RCC 7860 (cell line): ENCODE measurements at regions not wholly inside any gene's neighbourhood (a gene's known extent, or its start where the extent isn't known, plus 50 kb on each side); places are given as distances from the start of the nearest gene placed in this dataset.
"Not testable (repeated sequence)": the region's sequence is repeated elsewhere in the genome, so short reads cannot be mapped to it uniquely, and the experiment has no call there.

Source experiments
- DNase-seq: peaks from one replicate; pipeline ENCODE4 v3.0.0-alpha.2; 2015; ENCODE audit warnings: low spot score
- FAIRE-seq: peaks from 2 replicates; lab custom pipeline; 2012; peaks lifted over from hg19 to GRCh38; lab: Jason Lieb, UNC

DNA sequence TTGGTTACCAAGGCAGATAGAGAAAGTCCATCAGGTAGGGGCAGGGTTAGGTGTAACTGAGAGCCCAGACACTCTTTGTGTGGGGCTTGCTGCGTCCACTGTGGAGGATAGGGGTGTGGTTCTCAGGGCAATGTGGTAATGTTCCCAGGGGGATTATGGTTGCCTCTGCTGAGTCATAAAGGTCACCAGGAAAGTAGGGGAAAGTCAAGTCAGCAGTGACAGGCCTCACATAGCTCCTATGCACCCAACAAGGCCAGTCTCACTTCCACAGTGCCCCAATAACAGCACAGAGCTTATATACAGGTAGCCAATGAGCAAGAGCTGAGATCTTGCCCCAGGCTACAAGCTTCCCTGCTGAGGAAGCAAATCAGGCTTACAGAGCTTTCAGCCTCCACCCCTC is 1438.0 kb upstream of the ZEB2 start:
- FAIRE-seq = no peak
- DNase-seq = no peak

GRCh38 chr2:145939949-145940348 is 1420.0 kb upstream of the ZEB2 start:
- no peak for DNase-seq
- no peak for FAIRE-seq

DNA sequence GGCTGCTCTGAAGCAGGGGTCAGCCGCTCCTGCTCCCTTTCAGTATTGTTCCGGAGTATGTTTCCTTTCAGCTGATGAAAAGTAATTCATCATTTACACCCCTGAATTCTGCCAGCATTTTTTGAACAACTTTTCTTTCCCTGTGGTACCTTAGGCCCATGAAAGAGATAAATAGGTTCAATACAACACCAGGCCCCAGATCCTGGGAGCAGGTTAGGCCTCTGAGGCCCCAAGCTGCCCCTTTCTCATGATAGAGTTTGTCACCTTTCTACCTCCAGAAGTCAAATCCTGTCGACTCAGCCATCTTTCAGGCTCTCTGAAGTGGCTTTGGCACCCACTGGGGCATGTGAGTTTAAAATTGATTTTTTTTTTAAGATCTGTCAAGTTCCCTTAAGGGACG is 1415.1 kb upstream of the ZEB2 start:
- DNase-seq (no peak), FAIRE-seq (no peak)

GRCh38 chr2:145931781-145932395 is 1412.0 kb upstream of the ZEB2 start:
- DNase-seq (no peak), FAIRE-seq (no peak)

- no peak for DNase-seq
- FAIRE-seq = no peak
These were observed 1410.4 kb upstream of the ZEB2 start for GRCh38 chr2:145930318-145930717.

DNA sequence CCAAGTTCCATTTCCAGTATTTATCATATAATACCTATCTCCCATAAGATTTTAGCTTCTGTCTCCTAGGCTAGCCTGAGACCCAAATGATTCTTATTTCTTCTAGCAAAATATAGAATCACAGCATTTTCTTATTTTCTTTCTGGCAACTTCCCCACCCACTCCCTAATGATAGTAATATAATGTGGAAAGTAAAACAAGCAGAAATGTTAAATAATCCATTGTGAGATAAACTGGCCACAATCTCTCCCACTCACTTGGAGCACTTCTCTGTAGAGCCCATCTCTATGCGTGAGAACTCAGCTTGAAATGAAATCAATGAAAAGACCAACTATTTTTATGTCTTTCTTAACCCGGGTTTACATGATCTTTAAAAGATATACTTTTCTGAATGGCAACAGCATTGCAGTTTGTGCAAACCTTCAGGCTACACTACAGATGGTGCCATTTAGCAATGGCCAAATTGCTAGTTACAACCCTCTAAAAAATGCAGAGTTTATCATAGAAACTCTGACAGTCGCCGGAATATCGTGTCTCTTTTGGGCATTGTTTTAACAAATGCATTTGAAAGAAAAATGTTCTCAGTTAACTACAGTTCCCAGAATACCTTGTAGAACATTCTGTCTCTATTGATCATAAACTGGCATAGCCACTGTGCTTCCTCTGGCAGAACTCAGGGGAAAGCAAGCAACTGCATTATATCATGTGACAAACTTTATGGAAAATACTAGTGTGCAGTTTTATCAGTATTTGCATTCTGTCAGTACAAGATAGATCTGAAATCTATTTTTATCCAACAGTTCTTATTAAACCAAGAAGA is 1407.4 kb upstream of the ZEB2 start:
- FAIRE-seq = no peak
- no peak for DNase-seq

GRCh38 chr2:145925591-145925990 is 1405.7 kb upstream of the ZEB2 start:
- FAIRE-seq (no peak), DNase-seq (no peak)

DNA sequence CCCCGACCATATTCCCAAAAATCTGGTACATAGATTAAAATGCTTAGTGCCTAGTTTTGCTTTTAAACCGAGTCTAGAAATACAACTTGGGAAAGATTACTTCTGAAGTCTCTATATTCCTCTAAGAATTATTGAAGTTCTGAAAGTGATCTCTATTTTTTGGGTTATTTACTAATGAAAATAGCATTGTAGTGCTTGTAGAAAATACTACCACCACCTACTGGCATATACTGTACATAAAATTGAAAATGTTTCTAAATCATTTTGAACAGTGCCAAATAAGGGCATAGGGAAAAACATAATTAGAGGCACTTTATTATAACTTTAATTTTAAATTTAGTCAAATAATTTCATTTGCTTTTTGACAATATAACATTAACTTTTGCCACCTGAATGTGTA is 1399.6 kb upstream of the ZEB2 start:
- no peak for DNase-seq
- FAIRE-seq = no peak

DNA sequence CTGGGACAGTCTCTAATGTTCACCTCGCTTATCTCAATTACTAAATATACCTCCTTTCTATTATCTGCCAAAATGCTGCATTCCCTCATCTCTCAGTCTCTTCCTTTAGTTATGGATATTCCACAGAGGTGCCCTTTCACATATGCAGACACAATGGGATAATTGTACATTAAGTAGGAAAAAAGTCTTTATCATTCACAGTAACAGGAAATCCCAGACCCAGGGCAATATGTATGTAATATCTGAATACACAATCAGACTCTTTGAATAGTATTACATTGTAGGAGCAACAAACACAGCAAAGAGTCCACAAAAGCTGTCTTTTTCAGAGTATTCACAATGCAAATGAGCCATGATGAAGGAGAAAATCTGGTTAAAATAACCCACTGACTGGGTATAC is 1399.0 kb upstream of the ZEB2 start:
- DNase-seq (no peak), FAIRE-seq (no peak)

GRCh38 chr2:145916799-145917198 is 1396.9 kb upstream of the ZEB2 start:
- FAIRE-seq (no peak), DNase-seq (no peak)

DNA sequence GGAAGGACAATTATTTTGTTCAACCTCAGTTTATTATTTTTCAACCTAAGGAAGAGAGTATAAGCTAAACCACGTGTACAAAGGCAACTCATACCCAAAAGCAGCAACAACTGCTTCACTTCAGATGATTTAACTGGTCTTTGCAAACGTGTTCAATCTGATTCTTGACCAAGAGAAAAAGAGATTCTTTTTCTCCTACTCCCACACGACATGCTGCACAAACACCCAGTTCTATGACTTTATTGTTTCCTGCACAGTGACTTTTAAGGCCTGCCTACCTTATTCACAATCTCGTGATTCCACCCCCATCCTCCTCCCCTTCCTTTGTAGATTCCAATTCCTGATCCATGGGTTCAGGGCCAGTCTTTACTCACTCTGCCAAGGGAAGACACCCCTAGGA is 1394.8 kb upstream of the ZEB2 start:
- no peak for FAIRE-seq

DNA sequence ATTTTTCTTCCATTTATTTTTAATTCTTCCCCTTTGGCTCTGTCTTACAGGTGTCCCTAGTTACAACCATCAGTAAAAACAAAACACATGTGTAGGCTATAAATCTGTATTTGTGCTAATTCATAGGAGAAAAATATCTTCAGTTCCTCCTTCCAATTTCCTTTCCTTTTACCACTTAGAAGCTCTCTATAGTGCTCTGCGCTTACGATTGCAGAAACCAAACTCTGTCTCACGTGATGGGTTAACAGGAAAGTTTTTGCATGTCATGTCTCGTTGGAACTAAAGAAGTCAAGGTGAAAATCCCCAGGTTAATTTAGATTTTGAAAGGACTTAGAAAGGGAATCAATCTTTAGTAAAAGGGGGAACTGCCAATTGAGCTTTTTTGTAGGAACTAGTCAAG is 1390.5 kb upstream of the ZEB2 start:
- FAIRE-seq = no peak
- DNase-seq = no peak

More for the DNA sequence above, 1394.8 kb upstream of the ZEB2 start:
- no peak for DNase-seq

DNA sequence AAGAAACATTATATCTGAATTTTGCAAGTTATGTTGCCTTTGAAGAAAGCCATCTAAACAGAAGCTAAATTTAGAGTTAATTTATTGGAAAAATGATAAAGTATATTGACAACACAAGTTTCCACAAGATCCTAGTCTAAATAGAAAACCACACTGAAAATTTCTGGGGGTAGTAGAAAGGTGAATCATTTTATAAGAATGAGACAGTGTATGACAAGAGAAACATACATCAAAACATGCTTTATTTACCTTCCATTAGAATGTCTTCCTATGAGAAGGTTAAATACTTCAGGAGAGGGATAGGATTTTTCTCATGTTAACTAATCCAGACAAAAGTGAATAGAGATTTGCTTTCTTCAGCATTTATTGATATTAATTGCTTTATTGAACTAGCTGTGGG is 1389.8 kb upstream of the ZEB2 start:
- DNase-seq (no peak), FAIRE-seq (no peak)

DNA sequence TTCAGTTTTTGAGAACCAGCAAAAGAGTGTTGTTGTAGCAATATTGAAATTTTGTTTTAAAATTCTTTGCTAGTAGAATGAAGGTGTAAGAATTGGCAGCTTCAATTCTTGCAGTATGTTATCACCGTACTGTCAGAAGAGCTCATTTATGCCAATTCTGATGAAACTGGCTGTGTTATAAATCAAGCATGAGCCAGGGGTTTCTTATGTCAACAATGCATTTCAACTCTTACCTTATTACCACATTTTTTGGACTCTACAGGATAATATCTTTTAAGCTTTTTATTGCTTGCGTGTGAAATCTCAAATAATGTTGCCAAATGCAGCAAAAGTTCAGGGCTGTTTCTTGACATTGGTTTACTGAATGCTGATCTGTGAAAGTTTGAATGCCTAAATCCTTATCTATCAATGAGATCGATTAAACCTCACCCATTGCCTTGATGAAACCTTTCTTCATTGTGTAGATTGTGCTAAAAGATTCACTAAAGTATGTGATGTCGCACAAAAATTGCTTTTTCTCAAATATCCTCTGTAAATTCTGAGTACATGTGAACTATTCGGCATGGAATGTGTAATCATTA is 1389.3 kb upstream of the ZEB2 start:
- FAIRE-seq (no peak), DNase-seq (no peak)

DNA sequence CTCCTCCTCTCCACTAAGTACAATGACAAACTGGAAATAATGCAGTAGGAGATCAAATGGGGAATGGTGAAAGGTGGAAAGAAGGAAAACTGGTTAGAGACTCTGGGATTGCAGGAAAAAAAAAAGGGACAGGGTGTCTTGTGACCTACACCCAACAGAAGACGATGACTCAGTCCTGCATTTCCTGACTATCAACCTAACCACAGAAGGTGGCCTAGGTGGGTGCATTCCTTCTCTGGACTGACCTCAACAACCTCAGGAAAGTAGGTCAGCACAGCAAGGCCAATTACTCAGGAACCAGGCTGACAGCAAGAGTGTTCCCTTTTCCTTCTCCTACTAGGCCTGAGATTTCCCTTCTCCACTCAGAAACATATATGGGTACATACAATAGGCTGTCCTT is 1386.4 kb upstream of the ZEB2 start:
- DNase-seq (peak; percentile 91), FAIRE-seq (peak; percentile 94)

DNA sequence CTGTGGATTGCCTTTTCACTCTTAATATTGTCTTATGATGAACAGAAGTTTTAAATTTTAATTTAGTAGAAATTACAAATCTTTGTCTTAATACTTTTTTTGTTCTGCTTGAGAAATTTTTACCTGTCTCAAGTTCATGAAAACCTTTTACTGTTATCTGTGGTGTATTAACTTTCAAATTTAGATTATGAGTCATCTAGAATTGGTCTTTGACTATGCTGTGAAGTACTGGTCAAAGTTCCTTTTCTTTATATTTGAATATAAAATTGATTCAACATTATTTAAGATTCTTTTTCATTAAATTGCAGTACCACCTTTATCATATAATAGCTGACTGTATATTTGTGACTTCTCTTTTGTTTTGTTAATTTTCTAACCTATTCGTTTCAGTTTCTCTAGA is 1385.5 kb upstream of the ZEB2 start:
- DNase-seq (no peak), FAIRE-seq (peak; percentile 81)

- no peak for DNase-seq
- FAIRE-seq = no peak
These were observed 1377.2 kb upstream of the ZEB2 start for GRCh38 chr2:145897151-145897550.

GRCh38 chr2:145887915-145888314 is 1368.0 kb upstream of the ZEB2 start:
- no peak for FAIRE-seq
- no peak for DNase-seq

GRCh38 chr2:145880997-145881396 is 1361.1 kb upstream of the ZEB2 start:
- not testable (repeated sequence) for DNase-seq, FAIRE-seq

GRCh38 chr2:145875016-145875415 is 1355.1 kb upstream of the ZEB2 start:
- no peak for DNase-seq
- no peak for FAIRE-seq

- DNase-seq = no peak
- no peak for FAIRE-seq
These were observed 1354.5 kb upstream of the ZEB2 start for GRCh38 chr2:145874466-145874865.

DNA sequence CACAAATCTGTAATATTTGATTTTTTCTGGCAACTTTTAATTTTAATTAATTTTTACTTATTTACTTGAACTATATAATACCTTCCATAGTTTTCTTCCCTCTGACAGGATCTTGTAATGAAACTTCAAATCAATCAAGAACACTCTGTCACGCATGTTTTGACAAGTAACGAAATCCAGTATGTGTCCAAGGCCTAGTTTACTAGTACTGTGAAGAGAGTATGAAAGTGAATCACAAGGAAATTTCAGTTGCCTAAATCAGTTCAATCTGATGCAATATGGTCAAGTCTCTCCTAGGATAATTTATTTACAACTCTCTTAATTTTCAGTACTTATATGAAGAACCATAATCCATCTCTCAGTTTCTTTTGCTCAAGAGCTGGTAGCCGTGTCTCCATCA is 1344.6 kb upstream of the ZEB2 start:
- DNase-seq (no peak), FAIRE-seq (no peak)
